OCI-LY1 (cell line): ENCODE measurements at regions not wholly inside any gene's neighbourhood (a gene's known extent, or its start where the extent isn't known, plus 50 kb on each side); places are given as distances from the start of the nearest gene placed in this dataset.

ENCODE experiments used
- CTCF ChIP-seq: fragments of 200-600 bp; sonication (generic), shearing (Covaris generic); IDR thresholded peaks from 2 replicates; pipeline ENCODE4 v1.5.1; 2017; ENCODE audit warnings: mild to moderate bottlenecking, antibody characterized with exemption, low read length, moderate library complexity, mixed read lengths
- EZH2 ChIP-seq: fragments of 200-600 bp; sonication (generic), shearing (Covaris generic); IDR thresholded peaks from 2 replicates; pipeline ENCODE4 v1.8.0; 2017; ENCODE audit warnings: borderline replicate concordance, mixed run types, mild to moderate bottlenecking, antibody characterized with exemption, low read length, moderate library complexity, mixed read lengths

GRCh38 chr2:103135679-103136078 lies 373.8 kb downstream of the TMEM182 start:
- no peak for TF ChIP-seq CTCF
- no peak for TF ChIP-seq EZH2
